ENCODE measurements at regions not wholly inside any gene's neighbourhood (a gene's known extent, or its start where the extent isn't known, plus 50 kb on each side); places are given as distances from the start of the nearest gene placed in this dataset.

GRCh38 chr14:51401756-51402155, 161.7 kb downstream of the TMX1 start:
- Mint-ChIP-seq H3K4me1 (ENCODE audit: unreplicated experiment) (peaks cover 22% of the 10 kb centered on the region), H3K27me3 (ENCODE audit: unreplicated experiment) (no peaks in the 10 kb centered on the region), H3K4me3 (ENCODE audit: unreplicated experiment) (no peak overlapping the region), H3K27ac (ENCODE audit: unreplicated experiment) (no peak overlapping the region), H3K36me3 (ENCODE audit: unreplicated experiment) (no peaks in the 10 kb centered on the region), H3K9me3 (ENCODE audit: unreplicated experiment) (peaks cover 9% of the 10 kb centered on the region)
- TF ChIP-seq CTCF (IDR thresholded peaks at IDR 0.05): no peak
- DNase-seq (ENCODE audit: extremely low spot score, unreplicated experiment): no peak

- no peaks in the 10 kb centered on the region for H3K36me3 Mint-ChIP-seq (ENCODE audit: unreplicated experiment)
- H3K4me1 Mint-ChIP-seq (ENCODE audit: unreplicated experiment): peaks cover 15% of the 10 kb centered on the region
- peaks cover 21% of the 10 kb centered on the region for H3K9me3 Mint-ChIP-seq (ENCODE audit: unreplicated experiment)
- H3K4me3 Mint-ChIP-seq (ENCODE audit: unreplicated experiment): no peak overlapping the region
- no peak for TF ChIP-seq CTCF (IDR thresholded peaks at IDR 0.05)
- H3K27me3 Mint-ChIP-seq (ENCODE audit: unreplicated experiment): no peaks in the 10 kb centered on the region
- H3K27ac Mint-ChIP-seq (ENCODE audit: unreplicated experiment): peak overlapping the region; percentile 31
- DNase-seq (ENCODE audit: extremely low spot score, unreplicated experiment): no peak
Observed at GRCh38 chr14:51410897-51411296, 170.8 kb downstream of the TMX1 start.

- Mint-ChIP-seq H3K4me3 (ENCODE audit: unreplicated experiment) (no peak overlapping the region), H3K27ac (ENCODE audit: unreplicated experiment) (no peak overlapping the region), H3K4me1 (ENCODE audit: unreplicated experiment) (peaks cover 4% of the 10 kb centered on the region), H3K27me3 (ENCODE audit: unreplicated experiment) (no peaks in the 10 kb centered on the region), H3K36me3 (ENCODE audit: unreplicated experiment) (no peaks in the 10 kb centered on the region), H3K9me3 (ENCODE audit: unreplicated experiment) (peaks cover 17% of the 10 kb centered on the region)
- TF ChIP-seq CTCF (IDR thresholded peaks at IDR 0.05): no peak
- DNase-seq (ENCODE audit: extremely low spot score, unreplicated experiment): no peak
Observed at GRCh38 chr14:51419685-51420084, 179.6 kb downstream of the TMX1 start.

- Mint-ChIP-seq H3K27ac (ENCODE audit: unreplicated experiment) (no peak overlapping the region), H3K4me1 (ENCODE audit: unreplicated experiment) (peaks cover 4% of the 10 kb centered on the region), H3K4me3 (ENCODE audit: unreplicated experiment) (no peak overlapping the region), H3K27me3 (ENCODE audit: unreplicated experiment) (no peaks in the 10 kb centered on the region), H3K36me3 (ENCODE audit: unreplicated experiment) (no peaks in the 10 kb centered on the region), H3K9me3 (ENCODE audit: unreplicated experiment) (peaks cover 6% of the 10 kb centered on the region)
- TF ChIP-seq CTCF (IDR thresholded peaks at IDR 0.05): no peak
- no peak for DNase-seq (ENCODE audit: extremely low spot score, unreplicated experiment)
Observed at GRCh38 chr14:51422704-51423103, 182.7 kb downstream of the TMX1 start.

GRCh38 chr14:51424041-51424440, 184.0 kb downstream of the TMX1 start:
- Mint-ChIP-seq H3K27me3 (ENCODE audit: unreplicated experiment) (no peaks in the 10 kb centered on the region), H3K9me3 (ENCODE audit: unreplicated experiment) (no peaks in the 10 kb centered on the region), H3K4me1 (ENCODE audit: unreplicated experiment) (peaks cover 4% of the 10 kb centered on the region)

More at GRCh38 chr14:51424041-51424440, 184.0 kb downstream of the TMX1 start:
- no peaks in the 10 kb centered on the region for H3K36me3 Mint-ChIP-seq (ENCODE audit: unreplicated experiment)
- no peak overlapping the region for H3K27ac Mint-ChIP-seq (ENCODE audit: unreplicated experiment)
- TF ChIP-seq CTCF (IDR thresholded peaks at IDR 0.05): no peak
- no peak for DNase-seq (ENCODE audit: extremely low spot score, unreplicated experiment)
- H3K4me3 Mint-ChIP-seq (ENCODE audit: unreplicated experiment): no peak overlapping the region

Measured in osteocyte (in vitro differentiated cells).